ENCODE measurements at regions not wholly inside any gene's neighbourhood (a gene's known extent, or its start where the extent isn't known, plus 50 kb on each side); places are given as distances from the start of the nearest gene placed in this dataset.

- WGBS (ENCODE audit: insufficient coverage, low coverage, low lambda C conversion rate, missing lambda C conversion rate) = 74% methylated on average over 7 of the region's 12 CpGs
- no peaks in the 10 kb centered on the region for H3K27me3 ChIP-seq
Observed at GRCh38 chr10:78510566-78511323, 477.1 kb downstream of the RPS24 start.

DNA sequence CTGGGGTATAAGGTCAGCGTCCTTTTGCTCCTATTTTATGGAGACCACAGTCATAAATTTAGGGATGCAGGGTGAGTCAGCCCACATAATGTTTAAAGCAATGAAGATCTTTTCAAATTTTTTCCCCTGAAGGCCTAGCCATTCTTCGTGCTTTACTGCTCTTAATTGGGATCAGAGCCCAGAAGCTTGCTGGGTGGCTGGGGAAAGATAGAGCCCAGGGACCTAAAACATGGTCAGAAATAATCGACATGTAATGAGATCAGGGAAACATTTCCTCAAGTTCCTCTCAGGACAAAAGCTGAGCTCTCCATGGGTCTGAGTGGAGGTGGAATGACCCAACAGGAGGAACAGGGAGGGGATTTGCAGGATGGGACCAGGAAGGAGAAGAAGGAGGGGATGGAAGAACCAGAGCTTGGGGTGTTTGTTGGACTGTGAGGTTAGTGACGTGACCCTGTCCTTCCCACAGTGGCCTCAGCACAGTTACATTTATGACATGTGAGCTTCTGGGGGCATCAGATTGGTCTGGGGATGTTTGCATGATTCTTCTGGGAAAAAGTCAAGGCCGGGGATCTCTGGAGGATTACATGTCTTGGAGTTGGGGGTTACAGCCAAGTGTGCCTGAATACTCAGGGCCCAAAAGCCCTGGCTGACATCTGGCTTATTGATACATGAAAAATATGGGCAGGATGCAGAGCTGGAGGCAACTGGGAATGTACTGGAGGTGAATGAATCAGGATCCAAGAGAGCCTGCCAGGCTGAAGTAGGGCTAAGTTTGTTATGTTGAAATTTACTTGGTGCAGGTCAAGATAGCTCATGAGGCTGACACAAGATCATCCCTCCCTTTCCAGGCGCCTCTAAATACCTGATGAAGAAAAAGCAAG, 477.9 kb downstream of the RPS24 start:
- intact Hi-C loops (cut with DNase I) = no loop called here
- Histone ChIP-seq H3K27me3 (no peaks in the 10 kb centered on the region), H3K4me3 (no peak overlapping the region), H3K4me1 (no peaks in the 10 kb centered on the region), H3K27ac (no peak overlapping the region), H3K36me3 (no peaks in the 10 kb centered on the region), H3K9me3 (no peaks in the 10 kb centered on the region)
- TF ChIP-seq, protein P1, sequence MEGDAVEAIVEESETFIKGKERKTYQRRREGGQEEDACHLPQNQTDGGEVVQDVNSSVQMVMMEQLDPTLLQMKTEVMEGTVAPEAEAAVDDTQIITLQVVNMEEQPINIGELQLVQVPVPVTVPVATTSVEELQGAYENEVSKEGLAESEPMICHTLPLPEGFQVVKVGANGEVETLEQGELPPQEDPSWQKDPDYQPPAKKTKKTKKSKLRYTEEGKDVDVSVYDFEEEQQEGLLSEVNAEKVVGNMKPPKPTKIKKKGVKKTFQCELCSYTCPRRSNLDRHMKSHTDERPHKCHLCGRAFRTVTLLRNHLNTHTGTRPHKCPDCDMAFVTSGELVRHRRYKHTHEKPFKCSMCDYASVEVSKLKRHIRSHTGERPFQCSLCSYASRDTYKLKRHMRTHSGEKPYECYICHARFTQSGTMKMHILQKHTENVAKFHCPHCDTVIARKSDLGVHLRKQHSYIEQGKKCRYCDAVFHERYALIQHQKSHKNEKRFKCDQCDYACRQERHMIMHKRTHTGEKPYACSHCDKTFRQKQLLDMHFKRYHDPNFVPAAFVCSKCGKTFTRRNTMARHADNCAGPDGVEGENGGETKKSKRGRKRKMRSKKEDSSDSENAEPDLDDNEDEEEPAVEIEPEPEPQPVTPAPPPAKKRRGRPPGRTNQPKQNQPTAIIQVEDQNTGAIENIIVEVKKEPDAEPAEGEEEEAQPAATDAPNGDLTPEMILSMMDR (IDR thresholded peaks at IDR 0.05) = no peak
- TF ChIP-seq POLR2A (IDR thresholded peaks at IDR 0.05) = no peak
- DNase-seq (no peak), ATAC-seq (no peak)
- WGBS (ENCODE audit: insufficient coverage, low coverage, low lambda C conversion rate, missing lambda C conversion rate) = 77% methylated on average over 6 of the region's 6 CpGs

More at GRCh38 chr10:78510566-78511323, 477.1 kb downstream of the RPS24 start:
- ATAC-seq = no peak
- H3K4me3 ChIP-seq = no peak overlapping the region
- no peak overlapping the region for H3K27ac ChIP-seq
- no peaks in the 10 kb centered on the region for H3K9me3 ChIP-seq
- no peaks in the 10 kb centered on the region for H3K4me1 ChIP-seq
- no peaks in the 10 kb centered on the region for H3K36me3 ChIP-seq
- DNase-seq = no peak
- intact Hi-C loops (cut with DNase I) = no loop called here
- TF ChIP-seq, protein P1 (IDR thresholded peaks at IDR 0.05) = no peak
- no peak for TF ChIP-seq POLR2A (IDR thresholded peaks at IDR 0.05)

DNA sequence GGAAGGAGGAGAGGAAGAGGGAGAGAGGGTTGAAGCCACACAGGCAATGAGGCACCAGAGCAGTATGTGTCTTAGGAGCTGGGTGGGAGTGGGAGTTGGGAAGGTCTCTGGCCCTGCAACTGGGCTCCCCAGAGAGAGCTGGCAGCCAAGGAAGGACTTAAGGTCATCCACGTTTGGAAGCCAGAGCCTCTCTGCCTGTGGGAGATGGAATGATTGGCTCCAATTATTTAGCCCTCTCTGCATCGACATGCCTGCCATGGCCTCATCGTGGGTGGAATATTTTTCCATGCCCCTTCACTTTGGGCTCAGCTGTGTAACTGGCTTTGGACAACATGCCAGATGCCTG, 478.5 kb downstream of the RPS24 start:
- TF ChIP-seq POLR2A (IDR thresholded peaks at IDR 0.05) = no peak
- TF ChIP-seq, protein P1 (IDR thresholded peaks at IDR 0.05) = no peak
- H3K9me3 ChIP-seq = no peaks in the 10 kb centered on the region
- no peaks in the 10 kb centered on the region for H3K27me3 ChIP-seq
- H3K4me3 ChIP-seq = no peak overlapping the region
- WGBS (ENCODE audit: insufficient coverage, low coverage, low lambda C conversion rate, missing lambda C conversion rate) = no CpG with 5 or more reads among the region's 3 CpGs
- H3K27ac ChIP-seq = no peak overlapping the region
- ATAC-seq = no peak
- intact Hi-C loops (cut with DNase I) = no loop called here
- H3K4me1 ChIP-seq = no peaks in the 10 kb centered on the region
- no peak for DNase-seq
- no peaks in the 10 kb centered on the region for H3K36me3 ChIP-seq

GRCh38 chr10:78513330-78513729, 479.7 kb downstream of the RPS24 start:
- Histone ChIP-seq H3K4me1 (no peaks in the 10 kb centered on the region), H3K36me3 (no peaks in the 10 kb centered on the region), H3K27me3 (no peaks in the 10 kb centered on the region), H3K4me3 (no peak overlapping the region), H3K9me3 (no peaks in the 10 kb centered on the region), H3K27ac (no peak overlapping the region)
- TF ChIP-seq, protein P1 (IDR thresholded peaks at IDR 0.05) = no peak
- TF ChIP-seq POLR2A (IDR thresholded peaks at IDR 0.05) = no peak
- ATAC-seq (peak in 1 of 4 donors; percentile 90), DNase-seq (no peak)
- 40% methylated on average over 2 of the region's 2 CpGs for WGBS (ENCODE audit: insufficient coverage, low coverage, low lambda C conversion rate, missing lambda C conversion rate)
- intact Hi-C loops (cut with DNase I) = no loop called here

Data from right lobe of liver (tissue), 6 donors.